HG03039 (cell line): ENCODE measurements at regions not wholly inside any gene's neighbourhood (a gene's known extent, or its start where the extent isn't known, plus 50 kb on each side); places are given as distances from the start of the nearest gene placed in this dataset.

Source experiments
- ATAC-seq: cut with Tn5 transposase; IDR thresholded peaks from one replicate; pipeline ENCODE4 v1.9.1; 2021; ENCODE audit warnings: mild to moderate bottlenecking, moderate library complexity; ENCODE audit not compliant: unreplicated experiment

- no peak for ATAC-seq
Observed at GRCh38 chr11:134753771-134754520, 341.9 kb upstream of the B3GAT1 start.

GRCh38 chr11:134752964-134753770 lies 341.1 kb upstream of the B3GAT1 start:
- ATAC-seq: no peak

- ATAC-seq: no peak
Observed at GRCh38 chr11:134752526-134752925, 340.5 kb upstream of the B3GAT1 start.

DNA sequence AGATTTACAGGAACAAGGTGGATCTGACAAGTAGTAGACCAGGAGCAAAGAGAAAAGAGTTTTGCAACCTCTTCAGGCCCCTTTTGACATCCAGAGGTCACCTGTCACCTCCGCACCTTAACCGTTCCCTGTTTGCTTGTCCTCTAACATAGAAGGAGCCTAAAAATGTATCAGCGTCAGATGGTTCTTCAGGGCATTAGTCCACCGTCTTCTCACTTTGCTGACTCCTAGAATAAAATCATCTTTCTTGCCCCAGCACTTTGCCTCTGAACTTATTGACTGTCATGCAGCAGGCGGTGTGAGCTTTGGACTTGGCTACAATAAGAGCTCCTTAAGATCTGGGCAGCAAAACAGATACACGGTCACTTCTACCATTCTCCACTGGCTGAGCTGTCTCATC lies 339.7 kb upstream of the B3GAT1 start:
- no peak for ATAC-seq

DNA sequence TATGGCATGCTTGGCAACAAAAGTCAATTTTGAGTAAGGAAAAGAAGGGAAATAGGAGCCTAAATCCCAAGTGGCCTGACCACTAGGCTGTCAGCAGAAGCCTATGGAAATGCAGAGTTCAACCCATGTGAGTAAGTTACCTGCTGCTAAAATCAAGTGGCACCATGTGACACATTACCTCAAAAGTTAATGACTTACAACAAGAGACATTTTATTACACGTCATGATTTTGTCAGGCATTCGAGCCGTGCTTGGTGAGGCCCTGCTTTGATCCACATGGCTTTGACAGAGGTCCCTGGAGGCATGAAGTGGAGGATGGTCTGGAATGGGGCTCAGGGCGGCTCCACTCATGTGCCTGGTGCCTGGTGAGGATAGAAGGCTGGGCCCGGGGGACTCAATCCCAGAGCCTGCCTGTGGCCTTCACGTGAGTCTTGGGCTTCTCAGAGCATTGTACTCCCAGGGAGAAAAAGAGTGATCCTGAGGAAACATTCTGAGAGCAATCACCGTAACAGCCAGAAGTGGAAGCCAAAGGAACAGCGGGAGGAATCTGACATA lies 339.1 kb upstream of the B3GAT1 start:
- ATAC-seq: no peak

DNA sequence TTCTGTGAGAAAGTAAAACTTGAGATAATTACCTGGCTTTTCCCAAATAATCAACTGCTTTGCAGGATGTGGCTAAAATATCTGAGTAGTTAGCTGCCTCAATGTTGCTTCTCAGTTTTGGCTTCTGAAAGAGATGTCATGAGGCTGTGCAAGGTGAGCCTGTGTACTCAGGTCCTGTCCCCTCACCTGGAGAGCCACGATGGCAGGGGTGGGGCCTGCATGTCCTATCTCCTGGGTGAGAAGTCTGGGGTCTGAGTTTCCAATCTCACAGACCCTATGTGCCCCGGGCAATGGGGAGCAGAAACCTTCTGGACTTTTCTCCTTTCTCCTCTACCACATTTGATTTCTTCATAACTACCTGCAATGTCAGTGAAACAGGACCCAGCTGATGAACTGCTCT lies 338.6 kb upstream of the B3GAT1 start:
- no peak for ATAC-seq

DNA sequence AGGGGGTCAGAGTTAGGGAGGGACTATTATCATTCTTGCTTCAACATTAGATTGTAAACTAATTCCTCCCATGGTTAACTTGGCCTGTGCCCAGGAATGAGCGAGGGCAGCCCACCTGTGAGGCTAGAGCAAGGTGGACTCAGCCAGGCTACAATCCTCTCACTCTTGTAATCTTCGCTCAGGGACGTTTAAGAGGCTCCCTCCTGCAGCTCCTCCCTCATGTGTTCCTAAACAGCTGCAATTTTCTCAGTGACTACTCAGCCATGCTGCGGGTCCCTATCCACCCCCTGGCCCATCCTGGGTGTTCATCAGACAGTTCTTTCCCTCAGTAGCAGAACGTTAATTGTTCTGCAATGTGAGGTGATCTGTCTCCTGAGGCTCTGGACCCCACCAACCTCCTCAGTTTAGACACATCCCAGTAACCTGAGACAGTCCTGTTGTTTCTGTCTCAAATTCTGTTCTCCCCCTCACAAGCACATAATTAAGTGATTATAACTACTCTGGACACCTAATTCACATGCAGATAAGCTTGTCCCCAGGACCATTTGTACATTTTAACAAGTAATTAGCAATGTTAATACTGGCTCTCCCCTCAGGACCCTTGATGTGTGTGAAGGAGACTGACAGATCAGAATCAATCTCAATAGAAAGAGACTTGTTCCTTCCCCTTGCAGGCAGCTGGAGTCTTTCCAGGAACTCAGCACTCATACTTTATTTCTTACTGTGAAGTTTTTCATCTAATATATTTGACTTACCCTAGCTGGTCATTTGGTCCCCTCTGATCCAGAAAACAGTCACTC lies 337.2 kb upstream of the B3GAT1 start:
- ATAC-seq: no peak

- no peak for ATAC-seq
Observed at GRCh38 chr11:134746609-134747008, 334.6 kb upstream of the B3GAT1 start.

GRCh38 chr11:134745456-134745855 lies 333.4 kb upstream of the B3GAT1 start:
- no peak for ATAC-seq

DNA sequence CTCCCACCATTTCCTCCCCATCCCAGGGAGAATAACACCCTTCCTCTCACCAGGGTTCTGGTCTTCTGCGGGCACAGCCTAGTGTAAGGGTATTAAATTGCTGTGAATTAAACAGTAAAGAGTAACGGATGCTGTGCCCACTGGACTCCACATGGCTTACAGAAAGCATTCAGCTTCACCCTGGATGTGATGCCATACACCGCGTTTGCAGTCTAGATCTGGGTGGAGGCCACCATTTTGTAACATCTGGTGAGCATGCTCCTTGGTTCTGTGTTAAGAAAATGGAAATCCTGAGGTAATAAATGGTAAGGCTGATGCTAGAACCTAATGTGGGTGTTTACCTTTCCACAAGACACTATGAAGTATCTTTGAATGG lies 331.8 kb upstream of the B3GAT1 start:
- ATAC-seq: no peak

- ATAC-seq: no peak
Observed at GRCh38 chr11:134742956-134743819, 331.1 kb upstream of the B3GAT1 start.

GRCh38 chr11:134742224-134742612 lies 330.2 kb upstream of the B3GAT1 start:
- ATAC-seq: no peak

DNA sequence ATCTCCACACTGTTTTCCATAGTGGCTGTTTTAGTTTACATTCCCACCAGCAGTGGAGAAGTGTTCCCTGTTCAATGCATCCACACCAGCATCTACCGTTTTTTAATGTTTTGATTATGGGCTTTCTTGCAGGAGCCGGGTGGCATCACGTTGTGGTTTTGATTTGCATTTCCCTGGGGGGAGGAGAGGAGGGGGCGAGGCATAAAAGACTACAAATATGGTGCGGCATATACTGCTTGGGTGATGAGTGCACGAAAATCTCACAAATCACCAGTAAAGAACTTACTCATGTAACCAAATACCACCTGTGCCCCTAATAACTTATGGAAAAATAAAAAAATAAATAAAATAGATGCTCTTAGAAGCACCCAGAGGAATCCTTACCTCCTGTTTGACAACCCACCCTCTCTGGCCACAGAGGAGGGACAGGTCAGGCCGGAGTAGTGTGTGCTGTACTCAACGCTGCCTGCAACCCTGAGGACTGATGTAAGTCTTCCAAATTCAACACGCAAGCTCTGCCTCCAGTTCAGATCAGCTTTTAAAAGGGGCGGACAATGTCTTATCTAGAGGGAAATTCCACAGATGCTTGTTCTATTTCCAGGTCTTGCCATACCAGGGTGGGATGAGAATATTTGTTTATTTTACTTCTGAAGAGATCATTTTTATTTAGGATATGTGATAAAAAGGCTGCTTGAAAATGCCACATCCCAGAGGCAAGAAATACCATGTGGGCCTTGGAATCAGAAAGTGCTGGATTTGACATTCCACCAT lies 329.6 kb upstream of the B3GAT1 start:
- no peak for ATAC-seq

DNA sequence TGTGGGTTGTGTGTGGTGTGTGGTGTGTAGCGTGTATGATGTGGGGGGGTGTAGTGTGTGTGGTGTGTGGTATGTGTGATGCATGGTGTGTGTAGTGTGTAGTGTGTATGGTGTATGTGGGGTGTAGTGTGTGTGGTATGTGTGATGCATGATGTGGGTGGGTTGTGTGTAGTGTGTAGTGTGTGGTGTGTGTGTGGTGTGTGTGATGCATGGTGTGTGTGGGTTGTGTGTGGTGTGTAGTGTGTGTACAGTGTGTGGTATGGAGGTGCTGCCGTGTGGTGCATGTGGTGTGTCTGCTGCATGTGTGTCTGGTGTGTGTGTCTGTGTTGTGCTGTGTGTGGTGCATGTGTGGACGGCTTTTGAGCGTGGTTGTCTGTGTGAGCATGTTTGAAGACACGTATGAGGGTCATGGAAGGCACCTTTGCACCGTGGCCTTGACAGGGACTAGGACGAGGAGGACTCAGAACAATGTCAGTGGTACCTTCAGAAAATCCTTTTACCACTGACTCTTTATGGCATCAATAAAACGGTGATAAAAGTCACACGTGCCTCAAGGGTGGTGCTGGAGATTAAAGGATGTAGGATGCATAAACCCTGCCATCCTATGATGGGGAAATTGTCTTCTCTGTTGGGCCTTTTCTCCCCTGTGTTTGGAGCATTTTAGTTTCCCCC lies 328.7 kb upstream of the B3GAT1 start:
- no peak for ATAC-seq

DNA sequence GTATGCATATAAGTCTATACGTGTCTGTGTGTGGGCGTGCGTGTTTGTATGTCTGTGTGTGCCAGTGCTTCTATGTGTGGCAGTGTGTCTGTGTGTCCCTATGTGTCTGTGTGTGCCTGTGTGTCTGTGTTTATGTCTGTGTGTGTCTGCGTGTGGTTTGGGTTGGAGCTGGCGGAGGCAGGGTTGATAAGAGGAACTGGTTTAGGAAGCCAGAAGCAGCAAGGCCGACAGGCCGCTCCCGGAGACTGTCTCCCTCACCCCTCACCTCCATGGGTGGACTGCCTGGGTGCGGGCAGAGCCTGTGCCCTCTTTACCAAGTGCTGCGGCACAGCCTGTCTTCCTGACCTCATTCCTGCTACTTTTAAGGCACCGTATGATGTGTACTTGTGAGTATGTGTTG lies 327.1 kb upstream of the B3GAT1 start:
- ATAC-seq: no peak

GRCh38 chr11:134738581-134738980 lies 326.5 kb upstream of the B3GAT1 start:
- no peak for ATAC-seq

GRCh38 chr11:134737563-134738510 lies 325.8 kb upstream of the B3GAT1 start:
- no peak for ATAC-seq
